ENCODE measurements at regions not wholly inside any gene's neighbourhood (a gene's known extent, or its start where the extent isn't known, plus 50 kb on each side); places are given as distances from the start of the nearest gene placed in this dataset.

GRCh38 chr5:110969502-110969901, 102.0 kb upstream of the TSLP start:
- TF ChIP-seq CTCF (IDR thresholded peaks at IDR 0.05; ENCODE audit: low read length) (no peak), EZH2 (IDR thresholded peaks at IDR 0.05; ENCODE audit: borderline replicate concordance, low read length) (no peak)
